H1 (cell line): ENCODE measurements at regions not wholly inside any gene's neighbourhood (a gene's known extent, or its start where the extent isn't known, plus 50 kb on each side); places are given as distances from the start of the nearest gene placed in this dataset.

Experiments used
- ATF2 ChIP-seq: IDR thresholded peaks from 2 replicates; pipeline ENCODE4 v1.6.1; 2012; ENCODE audit warnings: low read length, inconsistent platforms
- BACH1 ChIP-seq: IDR thresholded peaks from 2 replicates; pipeline ENCODE4 v1.6.1; 2012; ENCODE audit warnings: low read length, improper control_type of control experiment
- CEBPB ChIP-seq: IDR thresholded peaks from 2 replicates; pipeline ENCODE4 v1.6.1; 2012; ENCODE audit warnings: low read depth, low read length
- CHD1 ChIP-seq: IDR thresholded peaks from 2 replicates; pipeline ENCODE4 v1.6.1; 2012; ENCODE audit warnings: low read depth, low read length, improper control_type of control experiment
- CHD2 ChIP-seq: IDR thresholded peaks from 2 replicates; pipeline ENCODE4 v1.6.1; 2012; ENCODE audit warnings: low read length, improper control_type of control experiment
- FOSL1 ChIP-seq: IDR thresholded peaks from 2 replicates; pipeline ENCODE4 v1.6.1; 2011; ENCODE audit warnings: mild to moderate bottlenecking, low read depth, low read length, moderate library complexity; ENCODE audit not compliant: insufficient read depth
- RFX5 ChIP-seq: IDR thresholded peaks from 2 replicates; pipeline ENCODE4 v1.6.1; 2011; ENCODE audit warnings: low read depth, low read length, improper control_type of control experiment, borderline replicate concordance
- SUZ12 ChIP-seq: fragments of 200-600 bp; sonication (generic); IDR thresholded peaks from 2 replicates; pipeline ENCODE4 v1.6.1; 2012; ENCODE audit warnings: mild to moderate bottlenecking, inconsistent platforms, low read length, moderate library complexity, mixed read lengths

GRCh38 chr5:108696951-108697715 is 50.6 kb upstream of the FER start (continued):
- TF ChIP-seq ATF2 (no peak), SUZ12 (no peak), CHD1 (no peak), CEBPB (no peak), FOSL1 (no peak), RFX5 (no peak), CHD2 (no peak), BACH1 (no peak)
